Germinal center (tissue), 1 donor: ENCODE measurements at regions not wholly inside any gene's neighbourhood (a gene's known extent, or its start where the extent isn't known, plus 50 kb on each side); places are given as distances from the start of the nearest gene placed in this dataset.

Experiments
- DNase-seq: peaks from one replicate; pipeline ENCODE4 v3.0.0; 2012; ENCODE audit warnings: mixed read lengths, low spot score

GRCh38 chr15:70426096-70426821 is 328.5 kb upstream of the TLE3 start:
- no peak for DNase-seq

GRCh38 chr15:70424937-70425411 is 327.3 kb upstream of the TLE3 start:
- no peak for DNase-seq

- DNase-seq, result no peak
Observed at GRCh38 chr15:70423267-70423666, 325.6 kb upstream of the TLE3 start.

GRCh38 chr15:70422342-70422741 is 324.6 kb upstream of the TLE3 start:
- no peak for DNase-seq

- DNase-seq, result no peak
Observed at GRCh38 chr15:70420948-70421482, 323.3 kb upstream of the TLE3 start.

- no peak for DNase-seq
Observed at GRCh38 chr15:70420086-70420947, 322.6 kb upstream of the TLE3 start.

GRCh38 chr15:70418943-70419342 is 321.2 kb upstream of the TLE3 start:
- DNase-seq, result no peak

GRCh38 chr15:70417535-70417934 is 319.8 kb upstream of the TLE3 start:
- DNase-seq, result no peak

- DNase-seq, result no peak
Observed at GRCh38 chr15:70416829-70417228, 319.1 kb upstream of the TLE3 start.

GRCh38 chr15:70415398-70415797 is 317.7 kb upstream of the TLE3 start:
- no peak for DNase-seq

- DNase-seq, result no peak
Observed at GRCh38 chr15:70414626-70415025, 316.9 kb upstream of the TLE3 start.

- DNase-seq, result no peak
Observed at GRCh38 chr15:70412794-70413193, 315.1 kb upstream of the TLE3 start.

GRCh38 chr15:70411143-70411863 is 313.6 kb upstream of the TLE3 start:
- no peak for DNase-seq

GRCh38 chr15:70410371-70410985 is 312.8 kb upstream of the TLE3 start:
- DNase-seq, result no peak

- DNase-seq, result no peak
Observed at GRCh38 chr15:70409388-70409787, 311.7 kb upstream of the TLE3 start.

GRCh38 chr15:70407955-70408354 is 310.2 kb upstream of the TLE3 start:
- DNase-seq, result no peak

GRCh38 chr15:70407336-70407670 is 309.6 kb upstream of the TLE3 start:
- DNase-seq, result no peak

- DNase-seq, result no peak
Observed at GRCh38 chr15:70406617-70407335, 309.1 kb upstream of the TLE3 start.

- DNase-seq, result no peak
Observed at GRCh38 chr15:70401709-70402108, 304.0 kb upstream of the TLE3 start.

- DNase-seq, result no peak
Observed at GRCh38 chr15:70400766-70401541, 303.2 kb upstream of the TLE3 start.

GRCh38 chr15:70399204-70399603 is 301.5 kb upstream of the TLE3 start:
- DNase-seq, result no peak
